Kasumi-1 (cell line): ENCODE measurements at regions not wholly inside any gene's neighbourhood (a gene's known extent, or its start where the extent isn't known, plus 50 kb on each side); places are given as distances from the start of the nearest gene placed in this dataset.
"Not testable (repeated sequence)": the region's sequence is repeated elsewhere in the genome, so short reads cannot be mapped to it uniquely, and the experiment has no call there.

ENCODE experiments used
- DNase-seq, 2 experiments: peaks; one replicate each; lab custom pipeline; 2025; lab: John Stamatoyannopoulos, UW

- DNase-seq, result no peak
Measured at GRCh38 chrX:50967736-50968135, 57.2 kb downstream of the BMP15 start.

GRCh38 chrX:50968871-50969635 is 58.5 kb downstream of the BMP15 start:
- DNase-seq, result not testable (repeated sequence)

GRCh38 chrX:50971395-50971794 is 60.9 kb downstream of the BMP15 start:
- no peak for DNase-seq

GRCh38 chrX:50973199-50973598 is 62.7 kb downstream of the BMP15 start:
- peak; percentile 12 to 29 for DNase-seq

- DNase-seq, result no peak
Measured at GRCh38 chrX:50978920-50979682, 68.6 kb downstream of the BMP15 start.

GRCh38 chrX:50980251-50980650 is 69.7 kb downstream of the BMP15 start:
- DNase-seq, result no peak

GRCh38 chrX:50988649-50989048 is 78.1 kb downstream of the BMP15 start:
- peak in 1 of 2 experiments; percentile 22 for DNase-seq

- no peak for DNase-seq
Measured at GRCh38 chrX:50996930-50997329, 86.4 kb downstream of the BMP15 start.

GRCh38 chrX:51000384-51000783 is 89.8 kb downstream of the BMP15 start:
- not testable (repeated sequence) for DNase-seq

GRCh38 chrX:51001733-51002632 is 91.4 kb downstream of the BMP15 start:
- not testable (repeated sequence) for DNase-seq

- DNase-seq, result no peak
Measured at GRCh38 chrX:51006064-51006463, 95.5 kb downstream of the BMP15 start.

- no peak for DNase-seq
Measured at GRCh38 chrX:51024106-51024696, 113.7 kb downstream of the BMP15 start.

- DNase-seq, result no peak
Measured at GRCh38 chrX:51026862-51027261, 116.3 kb downstream of the BMP15 start.

- DNase-seq, result no peak
Measured at GRCh38 chrX:51035746-51036145, 125.2 kb downstream of the BMP15 start.

GRCh38 chrX:51047950-51048349 is 137.4 kb downstream of the BMP15 start:
- no peak for DNase-seq

GRCh38 chrX:51053741-51054140 is 143.2 kb downstream of the BMP15 start:
- no peak for DNase-seq

- no peak for DNase-seq
Measured at GRCh38 chrX:51098046-51098445, 187.5 kb downstream of the BMP15 start.

- DNase-seq, result not testable (repeated sequence)
Measured at GRCh38 chrX:51119058-51119926, 208.8 kb downstream of the BMP15 start.

GRCh38 chrX:51125743-51126142 is 206.9 kb upstream of the NUDT10 start:
- not testable (repeated sequence) for DNase-seq

- peak; percentile 2 to 56 for DNase-seq
Measured at GRCh38 chrX:51144828-51145442, 187.7 kb upstream of the NUDT10 start.
